ENCODE measurements at regions not wholly inside any gene's neighbourhood (a gene's known extent, or its start where the extent isn't known, plus 50 kb on each side); places are given as distances from the start of the nearest gene placed in this dataset.

DNA sequence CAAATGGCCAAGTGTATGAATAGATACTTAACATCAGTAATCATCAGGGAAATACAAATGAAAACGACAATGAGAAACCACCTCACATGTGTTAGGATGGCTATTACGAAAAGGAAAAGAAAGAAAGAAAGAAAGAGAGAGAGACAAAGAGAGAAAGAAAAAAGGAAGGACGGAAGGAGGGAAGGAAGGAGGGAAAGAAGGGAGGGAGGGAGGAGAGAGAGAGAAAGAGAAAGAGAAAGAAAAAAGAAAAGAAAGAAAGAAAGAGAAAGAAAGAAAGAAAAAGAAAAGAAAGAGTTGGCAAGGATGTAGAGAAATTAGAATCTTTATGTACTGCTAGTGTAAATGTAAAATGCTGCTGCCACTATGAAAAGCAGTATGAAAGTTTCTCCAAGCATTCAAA is 90.7 kb upstream of the DPT start:
- TF ChIP-seq EP300 (IDR thresholded peaks at IDR 0.05), result no peak
- TF ChIP-seq, protein P1, sequence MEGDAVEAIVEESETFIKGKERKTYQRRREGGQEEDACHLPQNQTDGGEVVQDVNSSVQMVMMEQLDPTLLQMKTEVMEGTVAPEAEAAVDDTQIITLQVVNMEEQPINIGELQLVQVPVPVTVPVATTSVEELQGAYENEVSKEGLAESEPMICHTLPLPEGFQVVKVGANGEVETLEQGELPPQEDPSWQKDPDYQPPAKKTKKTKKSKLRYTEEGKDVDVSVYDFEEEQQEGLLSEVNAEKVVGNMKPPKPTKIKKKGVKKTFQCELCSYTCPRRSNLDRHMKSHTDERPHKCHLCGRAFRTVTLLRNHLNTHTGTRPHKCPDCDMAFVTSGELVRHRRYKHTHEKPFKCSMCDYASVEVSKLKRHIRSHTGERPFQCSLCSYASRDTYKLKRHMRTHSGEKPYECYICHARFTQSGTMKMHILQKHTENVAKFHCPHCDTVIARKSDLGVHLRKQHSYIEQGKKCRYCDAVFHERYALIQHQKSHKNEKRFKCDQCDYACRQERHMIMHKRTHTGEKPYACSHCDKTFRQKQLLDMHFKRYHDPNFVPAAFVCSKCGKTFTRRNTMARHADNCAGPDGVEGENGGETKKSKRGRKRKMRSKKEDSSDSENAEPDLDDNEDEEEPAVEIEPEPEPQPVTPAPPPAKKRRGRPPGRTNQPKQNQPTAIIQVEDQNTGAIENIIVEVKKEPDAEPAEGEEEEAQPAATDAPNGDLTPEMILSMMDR (IDR thresholded peaks at IDR 0.05), result no peak
- TF ChIP-seq POLR2A (IDR thresholded peaks at IDR 0.05), result no peak

Data from ovary (tissue), 3 donors.